GM10266 (cell line): ENCODE measurements at regions not wholly inside any gene's neighbourhood (a gene's known extent, or its start where the extent isn't known, plus 50 kb on each side); places are given as distances from the start of the nearest gene placed in this dataset.

ENCODE experiments used
- DNase-seq: peaks from one replicate; pipeline ENCODE4 v3.0.0; 2012; ENCODE audit errors: extremely low spot score
- TF ChIP-seq, protein P1 (sequence below): IDR thresholded peaks from 2 replicates; pipeline ENCODE4 v1.5.1; 2012; ENCODE audit warnings: mild to moderate bottlenecking, low read depth; ENCODE audit not compliant: control insufficient read depth, insufficient read depth; ENCODE audit errors: missing control alignments

DNA sequence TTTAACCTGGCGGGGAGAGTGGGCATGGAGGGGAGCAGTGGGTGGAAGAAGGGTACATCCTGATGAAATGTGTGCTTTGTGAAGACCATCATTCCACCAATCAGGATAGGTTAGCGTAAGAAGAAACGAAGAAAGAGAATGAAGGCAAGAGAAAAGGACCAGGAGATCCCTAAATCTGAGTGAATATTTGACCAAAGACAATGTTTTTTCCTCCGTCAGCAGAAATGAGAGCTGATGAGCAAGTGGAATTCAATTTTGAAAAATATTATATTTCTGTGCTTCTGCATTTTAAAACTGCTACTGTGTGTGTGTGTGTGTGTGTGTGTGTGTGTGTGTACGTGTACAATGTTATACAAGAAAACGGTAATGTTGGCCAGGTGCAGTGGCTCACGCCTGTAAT is 58.3 kb upstream of the NOCT start:
- TF ChIP-seq, protein P1, sequence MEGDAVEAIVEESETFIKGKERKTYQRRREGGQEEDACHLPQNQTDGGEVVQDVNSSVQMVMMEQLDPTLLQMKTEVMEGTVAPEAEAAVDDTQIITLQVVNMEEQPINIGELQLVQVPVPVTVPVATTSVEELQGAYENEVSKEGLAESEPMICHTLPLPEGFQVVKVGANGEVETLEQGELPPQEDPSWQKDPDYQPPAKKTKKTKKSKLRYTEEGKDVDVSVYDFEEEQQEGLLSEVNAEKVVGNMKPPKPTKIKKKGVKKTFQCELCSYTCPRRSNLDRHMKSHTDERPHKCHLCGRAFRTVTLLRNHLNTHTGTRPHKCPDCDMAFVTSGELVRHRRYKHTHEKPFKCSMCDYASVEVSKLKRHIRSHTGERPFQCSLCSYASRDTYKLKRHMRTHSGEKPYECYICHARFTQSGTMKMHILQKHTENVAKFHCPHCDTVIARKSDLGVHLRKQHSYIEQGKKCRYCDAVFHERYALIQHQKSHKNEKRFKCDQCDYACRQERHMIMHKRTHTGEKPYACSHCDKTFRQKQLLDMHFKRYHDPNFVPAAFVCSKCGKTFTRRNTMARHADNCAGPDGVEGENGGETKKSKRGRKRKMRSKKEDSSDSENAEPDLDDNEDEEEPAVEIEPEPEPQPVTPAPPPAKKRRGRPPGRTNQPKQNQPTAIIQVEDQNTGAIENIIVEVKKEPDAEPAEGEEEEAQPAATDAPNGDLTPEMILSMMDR = no peak
- DNase-seq = no peak

DNA sequence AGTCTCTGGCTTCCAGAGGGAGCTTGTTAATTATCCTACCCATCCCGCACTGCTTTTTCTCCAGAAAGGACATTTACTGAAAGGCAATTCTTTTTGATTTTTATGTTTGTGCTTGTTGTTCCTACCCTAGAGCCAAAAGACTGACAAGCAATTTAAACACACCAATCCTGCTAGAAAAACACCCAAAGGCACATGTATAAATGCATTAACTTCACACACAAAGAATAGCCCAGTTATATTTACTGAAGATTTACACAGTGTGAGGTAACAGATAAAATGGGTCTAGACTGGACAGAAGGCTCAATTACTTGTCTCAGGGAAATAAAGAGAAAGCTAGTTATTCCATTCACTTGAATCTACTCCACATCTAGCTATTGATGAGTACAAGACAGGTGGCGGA is 61.2 kb upstream of the NOCT start:
- TF ChIP-seq, protein P1 = no peak
- no peak for DNase-seq

- TF ChIP-seq, protein P1 = no peak
- no peak for DNase-seq
Observed at GRCh38 chr4:138953961-138954371, 61.6 kb upstream of the NOCT start.

GRCh38 chr4:138952411-138952810 is 63.2 kb upstream of the NOCT start:
- DNase-seq = no peak
- TF ChIP-seq, protein P1 = no peak

- TF ChIP-seq, protein P1 = no peak
- DNase-seq = no peak
Observed at GRCh38 chr4:138951764-138952163, 63.8 kb upstream of the NOCT start.

DNA sequence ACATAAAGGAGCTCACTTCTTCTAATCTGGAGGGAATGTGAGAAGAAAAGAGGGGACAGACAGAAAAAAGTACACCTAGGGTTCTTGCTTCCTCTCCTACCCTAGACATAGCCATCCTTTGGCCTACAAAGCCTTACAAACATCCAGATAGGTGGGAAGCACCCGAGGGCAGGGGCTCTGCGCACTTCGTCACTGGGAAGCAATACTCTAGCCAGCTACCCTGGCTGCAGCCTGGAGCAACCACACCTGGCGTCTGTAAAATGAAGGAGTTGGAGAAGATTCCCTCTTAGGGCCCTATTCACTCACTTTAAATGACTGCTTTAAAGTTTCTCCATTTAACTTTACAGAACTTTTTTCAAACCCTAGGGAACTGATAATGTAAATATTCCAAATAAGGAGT is 65.7 kb upstream of the NOCT start:
- DNase-seq = no peak
- TF ChIP-seq, protein P1 = no peak

DNA sequence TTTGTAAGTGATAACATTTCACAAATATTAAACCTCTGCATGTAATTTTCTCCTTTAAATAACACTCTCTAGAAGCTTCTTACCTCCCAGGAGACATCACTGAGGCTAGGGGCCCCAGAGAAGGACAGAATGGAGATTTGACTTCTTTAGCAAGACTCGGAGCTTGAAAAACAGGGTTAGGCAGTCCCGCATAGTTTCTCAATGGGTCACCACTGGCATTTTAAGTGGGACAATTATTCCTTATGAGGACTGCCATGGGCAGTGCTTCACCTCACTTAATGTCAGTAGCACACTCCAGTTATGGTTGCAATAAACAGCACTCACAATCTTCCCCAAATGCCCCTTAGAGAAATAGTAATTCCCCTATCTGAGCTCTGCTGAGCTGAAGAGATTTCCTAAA is 66.7 kb upstream of the NOCT start:
- no peak for DNase-seq

More for the DNA sequence above, 66.7 kb upstream of the NOCT start:
- TF ChIP-seq, protein P1 = no peak
